Panc1 (cell line): ENCODE measurements at regions not wholly inside any gene's neighbourhood (a gene's known extent, or its start where the extent isn't known, plus 50 kb on each side); places are given as distances from the start of the nearest gene placed in this dataset.

ENCODE experiments used
- ATAC-seq: fragments of 200-7000 bp; cut with Tn5 transposase; 2 replicates; pipeline ENCODE4 v1.9.1; 2020; ENCODE audit warnings: mild to moderate bottlenecking, moderate library complexity
- BruUV-seq: library from RNA; stranded (reverse); fragments of 400-500 nt; replicated peaks from 2 replicates; lab custom pipeline; 2021; lab: Mats Ljungman, UMichigan
- CTCF ChIA-PET: fragments of 300-600 bp; sonication (Branson Sonifier 250); formaldehyde crosslinking; loops from one replicate; lab custom pipeline; 2022; ENCODE audit warnings: antibody characterized with exemption; lab: Charles Lee
- POLR2A ChIA-PET: fragments of 300-600 bp; sonication (Branson Sonifier 250); formaldehyde crosslinking; loops from one replicate; lab custom pipeline; 2022; ENCODE audit warnings: antibody characterized with exemption; lab: Charles Lee
- DNase-seq: peaks from one replicate; pipeline ENCODE4 v3.0.0-alpha.2; 2010; ENCODE audit warnings: low read depth, low spot score
- H3K27ac ChIP-seq: 2 replicates; pipeline ENCODE4 v1.5.1; 2011; ENCODE audit warnings: mild to moderate bottlenecking, low read length, inconsistent platforms
- H3K27me3 ChIP-seq: fragments of 200-500 bp; sonication (Bioruptor generic); 2 replicates; pipeline ENCODE4 v1.6.0; 2014; ENCODE audit warnings: low read length, inconsistent platforms; ENCODE audit not compliant: control insufficient read depth, insufficient read depth
- H3K36me3 ChIP-seq: fragments of 200-500 bp; sonication (Bioruptor generic); 2 replicates; pipeline ENCODE4 v1.5.1; 2014; ENCODE audit warnings: inconsistent platforms, mild to moderate bottlenecking, low read length, moderate library complexity; ENCODE audit not compliant: control insufficient read depth, insufficient read depth
- H3K4me1 ChIP-seq: 2 replicates; pipeline ENCODE4 v1.5.1; 2011; ENCODE audit warnings: inconsistent platforms, mild to moderate bottlenecking, low read length, moderate library complexity; ENCODE audit not compliant: control insufficient read depth, insufficient read depth
- H3K4me3 ChIP-seq, 2 experiments: 2 replicates each; pipeline ENCODE4 v1.5.1; 2011 to 2012; ENCODE audit warnings: low read depth in 2 of 2, low read length in 2 of 2, mild to moderate bottlenecking in 2 of 2, inconsistent platforms in 1 of 2, moderate library complexity in 1 of 2
- H3K9me3 ChIP-seq: fragments of 200-500 bp; sonication (Bioruptor generic); 2 replicates; pipeline ENCODE4 v1.5.1; 2014; ENCODE audit warnings: low read depth, mild to moderate bottlenecking, inconsistent platforms, low read length, moderate library complexity; ENCODE audit not compliant: control insufficient read depth, insufficient read depth
- POLR2AphosphoS5 ChIP-seq: IDR thresholded peaks from 2 replicates; pipeline ENCODE4 v1.6.1; 2012; ENCODE audit warnings: mild to moderate bottlenecking, low read depth, low read length, moderate library complexity
- SIN3A ChIP-seq: IDR thresholded peaks from 2 replicates; pipeline ENCODE4 v1.6.1; 2012; ENCODE audit warnings: low read depth, mild to moderate bottlenecking, low read length, moderate library complexity, borderline replicate concordance; ENCODE audit not compliant: insufficient read depth
- TCF7L2 ChIP-seq: IDR thresholded peaks from 2 replicates; pipeline ENCODE4 v1.6.1; 2011; ENCODE audit warnings: mild to moderate bottlenecking, low read depth, low read length, inconsistent platforms
- in situ Hi-C: cut with HindIII; loops from 2 replicates; pipeline ENCODE4 v1.10.0; 2016; ENCODE audit warnings: low sequenced_read_pairs, low pct_unique_long_range_greater_than_20kb
- intact Hi-C: fragments of 100-400 bp; cut with micrococcal nuclease; formaldehyde crosslinking; loops from one replicate; pipeline ENCODE4 v1.10.0; 2022; ENCODE audit not compliant: unreplicated experiment
- TF ChIP-seq, protein P1 (sequence below), 2 experiments: IDR thresholded peaks; 2 replicates each; pipeline ENCODE4 v1.6.1; 2011 to 2012; ENCODE audit warnings: low read depth in 2 of 2, control low read depth in 1 of 2, low read length in 1 of 2, mild to moderate bottlenecking in 1 of 2, moderate library complexity in 1 of 2; ENCODE audit not compliant: insufficient read depth in 1 of 2
- TF ChIP-seq, protein P2 (sequence below): fragments of 450-650 bp; IDR thresholded peaks from 2 replicates; pipeline ENCODE4 v1.5.1; 2017; ENCODE audit warnings: mild to moderate bottlenecking

GRCh38 chr5:123858938-123859337 is 347.0 kb downstream of the CSNK1G3 start:
- in situ Hi-C loops = no loop called here
- intact Hi-C loops = no loop called here

DNA sequence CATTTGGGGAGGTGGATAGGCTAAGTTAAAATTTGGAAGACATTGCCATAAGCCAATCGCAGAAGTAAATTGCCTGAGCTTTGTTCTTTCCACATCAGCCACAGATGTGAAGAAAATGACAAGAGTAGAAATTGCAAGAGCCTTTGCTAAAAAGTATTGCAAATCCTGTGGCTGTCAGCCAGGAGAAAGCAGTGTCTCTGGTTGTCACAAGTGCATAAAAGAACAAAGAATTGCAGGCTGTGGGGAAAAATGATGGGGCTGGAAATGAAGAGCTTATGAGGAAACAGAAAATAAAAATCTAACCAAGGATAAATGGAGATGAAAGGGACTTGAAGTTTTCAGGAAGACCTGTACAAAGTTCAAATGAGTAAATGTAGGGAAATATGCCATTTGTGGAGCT is 344.8 kb downstream of the CSNK1G3 start:
- Histone ChIP-seq H3K9me3 (no peaks in the 10 kb centered on the region), H3K27me3 (no peaks in the 10 kb centered on the region), H3K4me1 (no peaks in the 10 kb centered on the region), H3K4me3 (no peak overlapping the region), H3K27ac (no peak overlapping the region), H3K36me3 (no peaks in the 10 kb centered on the region)
- no peak for DNase-seq
- BruUV-seq = no TSS peak
- in situ Hi-C loops (no loop called here), intact Hi-C loops (no loop called here)
- no peak for ATAC-seq
- TF ChIP-seq SIN3A (no peak), TCF7L2 (no peak), POLR2AphosphoS5 (no peak)
- TF ChIP-seq, protein P1, sequence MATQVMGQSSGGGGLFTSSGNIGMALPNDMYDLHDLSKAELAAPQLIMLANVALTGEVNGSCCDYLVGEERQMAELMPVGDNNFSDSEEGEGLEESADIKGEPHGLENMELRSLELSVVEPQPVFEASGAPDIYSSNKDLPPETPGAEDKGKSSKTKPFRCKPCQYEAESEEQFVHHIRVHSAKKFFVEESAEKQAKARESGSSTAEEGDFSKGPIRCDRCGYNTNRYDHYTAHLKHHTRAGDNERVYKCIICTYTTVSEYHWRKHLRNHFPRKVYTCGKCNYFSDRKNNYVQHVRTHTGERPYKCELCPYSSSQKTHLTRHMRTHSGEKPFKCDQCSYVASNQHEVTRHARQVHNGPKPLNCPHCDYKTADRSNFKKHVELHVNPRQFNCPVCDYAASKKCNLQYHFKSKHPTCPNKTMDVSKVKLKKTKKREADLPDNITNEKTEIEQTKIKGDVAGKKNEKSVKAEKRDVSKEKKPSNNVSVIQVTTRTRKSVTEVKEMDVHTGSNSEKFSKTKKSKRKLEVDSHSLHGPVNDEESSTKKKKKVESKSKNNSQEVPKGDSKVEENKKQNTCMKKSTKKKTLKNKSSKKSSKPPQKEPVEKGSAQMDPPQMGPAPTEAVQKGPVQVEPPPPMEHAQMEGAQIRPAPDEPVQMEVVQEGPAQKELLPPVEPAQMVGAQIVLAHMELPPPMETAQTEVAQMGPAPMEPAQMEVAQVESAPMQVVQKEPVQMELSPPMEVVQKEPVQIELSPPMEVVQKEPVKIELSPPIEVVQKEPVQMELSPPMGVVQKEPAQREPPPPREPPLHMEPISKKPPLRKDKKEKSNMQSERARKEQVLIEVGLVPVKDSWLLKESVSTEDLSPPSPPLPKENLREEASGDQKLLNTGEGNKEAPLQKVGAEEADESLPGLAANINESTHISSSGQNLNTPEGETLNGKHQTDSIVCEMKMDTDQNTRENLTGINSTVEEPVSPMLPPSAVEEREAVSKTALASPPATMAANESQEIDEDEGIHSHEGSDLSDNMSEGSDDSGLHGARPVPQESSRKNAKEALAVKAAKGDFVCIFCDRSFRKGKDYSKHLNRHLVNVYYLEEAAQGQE (IDR thresholded peaks at IDR 0.05; ENCODE audit: insufficient read depth in 1 of 2, low read depth in 2 of 2, low read length in 1 of 2) = no peak
- TF ChIP-seq, protein P2, sequence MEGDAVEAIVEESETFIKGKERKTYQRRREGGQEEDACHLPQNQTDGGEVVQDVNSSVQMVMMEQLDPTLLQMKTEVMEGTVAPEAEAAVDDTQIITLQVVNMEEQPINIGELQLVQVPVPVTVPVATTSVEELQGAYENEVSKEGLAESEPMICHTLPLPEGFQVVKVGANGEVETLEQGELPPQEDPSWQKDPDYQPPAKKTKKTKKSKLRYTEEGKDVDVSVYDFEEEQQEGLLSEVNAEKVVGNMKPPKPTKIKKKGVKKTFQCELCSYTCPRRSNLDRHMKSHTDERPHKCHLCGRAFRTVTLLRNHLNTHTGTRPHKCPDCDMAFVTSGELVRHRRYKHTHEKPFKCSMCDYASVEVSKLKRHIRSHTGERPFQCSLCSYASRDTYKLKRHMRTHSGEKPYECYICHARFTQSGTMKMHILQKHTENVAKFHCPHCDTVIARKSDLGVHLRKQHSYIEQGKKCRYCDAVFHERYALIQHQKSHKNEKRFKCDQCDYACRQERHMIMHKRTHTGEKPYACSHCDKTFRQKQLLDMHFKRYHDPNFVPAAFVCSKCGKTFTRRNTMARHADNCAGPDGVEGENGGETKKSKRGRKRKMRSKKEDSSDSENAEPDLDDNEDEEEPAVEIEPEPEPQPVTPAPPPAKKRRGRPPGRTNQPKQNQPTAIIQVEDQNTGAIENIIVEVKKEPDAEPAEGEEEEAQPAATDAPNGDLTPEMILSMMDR = no peak
- CTCF ChIA-PET = no interaction called here
- POLR2A ChIA-PET = interaction anchor here (0.6 kb wide), 1 partner anchor 803 kb away, joined by 3 read pairs; no protein-coding TSS in a partner anchor

More at GRCh38 chr5:123858938-123859337, 347.0 kb downstream of the CSNK1G3 start:
- ChIA-PET CTCF (no interaction called here), POLR2A (no interaction called here)
- Histone ChIP-seq H3K4me1 (no peaks in the 10 kb centered on the region), H3K4me3 (no peak overlapping the region), H3K9me3 (no peaks in the 10 kb centered on the region), H3K36me3 (no peaks in the 10 kb centered on the region), H3K27ac (no peak overlapping the region), H3K27me3 (no peaks in the 10 kb centered on the region)
- ATAC-seq (no peak), DNase-seq (no peak)
- no peak for TF ChIP-seq SIN3A
- TF ChIP-seq POLR2AphosphoS5 = no peak
- no peak for TF ChIP-seq TCF7L2
- TF ChIP-seq, protein P2 = no peak
- TF ChIP-seq, protein P1 (IDR thresholded peaks at IDR 0.05; ENCODE audit: insufficient read depth in 1 of 2, low read depth in 2 of 2, low read length in 1 of 2) = no peak
- BruUV-seq = no TSS peak
